ENCODE measurements at regions not wholly inside any gene's neighbourhood (a gene's known extent, or its start where the extent isn't known, plus 50 kb on each side); places are given as distances from the start of the nearest gene placed in this dataset.

DNA sequence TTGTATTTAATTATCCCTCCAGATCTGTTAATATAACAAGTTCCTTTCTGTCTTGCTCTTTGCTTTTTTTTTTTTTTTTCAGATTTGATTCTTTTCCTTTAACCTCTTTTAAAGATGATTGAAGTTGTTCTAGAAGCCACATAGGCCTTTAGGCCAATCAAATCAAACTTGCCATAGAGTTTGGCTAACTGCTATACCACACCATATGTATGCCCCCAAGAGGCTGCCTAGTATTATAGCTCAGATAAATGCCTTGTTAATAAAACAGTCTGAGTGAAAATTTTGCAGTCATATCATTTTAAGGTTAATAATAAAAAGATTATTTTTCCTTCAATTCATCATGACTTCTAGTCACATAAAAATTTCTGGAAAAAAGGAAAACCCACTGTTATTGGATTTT is 696.0 kb upstream of the CHRM3 start:
- no peak for TF ChIP-seq EZH2 (IDR thresholded peaks at IDR 0.05; ENCODE audit: low read depth)
- TF ChIP-seq, protein P1, sequence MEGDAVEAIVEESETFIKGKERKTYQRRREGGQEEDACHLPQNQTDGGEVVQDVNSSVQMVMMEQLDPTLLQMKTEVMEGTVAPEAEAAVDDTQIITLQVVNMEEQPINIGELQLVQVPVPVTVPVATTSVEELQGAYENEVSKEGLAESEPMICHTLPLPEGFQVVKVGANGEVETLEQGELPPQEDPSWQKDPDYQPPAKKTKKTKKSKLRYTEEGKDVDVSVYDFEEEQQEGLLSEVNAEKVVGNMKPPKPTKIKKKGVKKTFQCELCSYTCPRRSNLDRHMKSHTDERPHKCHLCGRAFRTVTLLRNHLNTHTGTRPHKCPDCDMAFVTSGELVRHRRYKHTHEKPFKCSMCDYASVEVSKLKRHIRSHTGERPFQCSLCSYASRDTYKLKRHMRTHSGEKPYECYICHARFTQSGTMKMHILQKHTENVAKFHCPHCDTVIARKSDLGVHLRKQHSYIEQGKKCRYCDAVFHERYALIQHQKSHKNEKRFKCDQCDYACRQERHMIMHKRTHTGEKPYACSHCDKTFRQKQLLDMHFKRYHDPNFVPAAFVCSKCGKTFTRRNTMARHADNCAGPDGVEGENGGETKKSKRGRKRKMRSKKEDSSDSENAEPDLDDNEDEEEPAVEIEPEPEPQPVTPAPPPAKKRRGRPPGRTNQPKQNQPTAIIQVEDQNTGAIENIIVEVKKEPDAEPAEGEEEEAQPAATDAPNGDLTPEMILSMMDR (conservative IDR thresholded peaks at IDR 0.05), result no peak
